ENCODE measurements at regions not wholly inside any gene's neighbourhood (a gene's known extent, or its start where the extent isn't known, plus 50 kb on each side); places are given as distances from the start of the nearest gene placed in this dataset.

DNA sequence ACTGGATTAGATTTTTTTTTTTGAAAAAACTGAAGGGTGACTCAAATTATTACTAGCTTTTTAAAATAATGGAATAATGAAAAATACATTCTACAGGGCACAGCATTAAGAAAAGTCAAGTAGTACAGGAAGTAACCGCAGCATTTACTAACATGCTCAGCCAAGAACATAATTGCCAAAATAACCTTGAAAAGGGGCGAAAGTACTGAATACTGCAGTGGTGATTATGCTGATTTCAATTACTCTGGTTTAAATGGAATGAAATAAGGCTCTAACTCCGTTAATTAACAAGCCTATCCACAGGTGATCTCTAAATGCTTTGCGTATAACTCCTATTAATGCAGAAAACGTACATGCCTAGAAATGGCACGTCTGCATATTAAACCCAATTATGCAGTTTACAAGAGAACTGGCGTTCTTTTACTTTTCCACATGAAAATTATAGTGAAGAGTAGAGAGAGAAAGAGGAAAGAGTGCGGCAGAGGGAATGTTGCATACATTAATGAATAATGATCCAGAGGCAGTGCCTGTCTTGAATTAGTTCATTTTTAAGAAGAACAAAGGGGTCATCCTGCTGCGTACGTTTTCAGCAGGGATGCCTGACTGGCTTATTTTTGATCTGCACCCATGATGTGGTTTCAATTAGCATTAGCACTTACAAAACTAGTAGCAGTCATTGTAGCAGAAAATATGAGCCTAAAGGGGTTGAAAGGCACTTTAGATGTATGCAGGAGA lies 612.4 kb downstream of the NYAP2 start:
- DNase-seq: no peak

- no peak for DNase-seq
Observed at GRCh38 chr2:226002438-226002837, 602.9 kb downstream of the NYAP2 start.

DNA sequence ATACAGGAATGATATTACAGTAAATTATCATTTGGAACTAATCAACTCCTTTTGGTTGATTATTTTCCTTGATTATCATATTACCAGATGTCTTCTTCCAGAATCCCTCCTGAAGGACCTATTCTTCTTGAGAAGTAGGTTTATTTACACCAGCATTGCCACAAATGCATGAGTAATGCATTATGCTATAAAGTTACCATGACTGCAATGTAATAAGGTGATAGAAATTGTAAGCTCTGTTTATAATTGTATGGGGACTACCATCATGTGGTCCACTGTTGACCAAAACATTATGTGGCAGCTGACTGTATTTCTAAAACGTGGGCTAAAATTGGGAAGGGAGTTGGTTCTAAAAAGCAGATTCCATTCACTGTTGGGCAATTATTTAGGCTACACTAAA lies 602.2 kb downstream of the NYAP2 start:
- no peak for DNase-seq

DNA sequence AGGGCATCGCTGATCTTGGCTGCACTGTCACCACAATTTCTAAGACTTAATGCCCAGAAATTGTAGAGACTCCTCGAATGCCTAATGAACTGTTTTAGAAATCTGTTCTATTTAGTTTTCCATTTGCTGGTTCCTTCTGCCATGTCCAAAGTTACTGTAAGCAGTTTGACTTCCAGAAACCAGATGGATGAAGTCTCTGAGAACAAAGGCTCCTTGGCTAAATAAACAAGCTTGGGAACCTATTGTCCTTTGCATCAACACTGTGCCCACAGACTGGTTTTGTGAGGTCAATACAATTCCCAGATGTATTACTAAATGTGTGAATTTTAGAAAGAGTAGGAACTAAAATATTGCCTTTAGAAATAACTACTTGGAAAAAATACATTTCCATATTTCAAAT lies 600.2 kb downstream of the NYAP2 start:
- DNase-seq: no peak

- no peak for DNase-seq
Observed at GRCh38 chr2:225998653-225999052, 599.1 kb downstream of the NYAP2 start.

DNA sequence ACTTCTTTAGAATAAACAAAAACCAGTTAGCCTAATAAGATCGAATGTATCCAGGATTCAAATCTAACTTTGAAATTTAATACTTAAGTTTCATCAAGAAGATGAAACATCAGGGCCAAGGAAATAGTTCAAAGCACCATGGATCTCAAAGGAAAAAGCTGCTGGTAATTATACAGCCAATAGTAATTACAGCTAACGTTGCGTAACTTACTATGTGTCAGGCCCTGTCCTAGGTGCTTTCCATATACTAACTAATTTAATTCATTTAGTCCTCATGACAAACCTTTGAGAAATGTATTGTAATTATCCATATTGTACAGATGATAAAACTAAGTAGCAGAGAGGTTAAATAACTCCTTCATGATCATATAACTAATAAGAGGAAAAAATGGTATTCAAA lies 598.6 kb downstream of the NYAP2 start:
- no peak for DNase-seq

- no peak for DNase-seq
Observed at GRCh38 chr2:225996462-225996828, 596.9 kb downstream of the NYAP2 start.

DNA sequence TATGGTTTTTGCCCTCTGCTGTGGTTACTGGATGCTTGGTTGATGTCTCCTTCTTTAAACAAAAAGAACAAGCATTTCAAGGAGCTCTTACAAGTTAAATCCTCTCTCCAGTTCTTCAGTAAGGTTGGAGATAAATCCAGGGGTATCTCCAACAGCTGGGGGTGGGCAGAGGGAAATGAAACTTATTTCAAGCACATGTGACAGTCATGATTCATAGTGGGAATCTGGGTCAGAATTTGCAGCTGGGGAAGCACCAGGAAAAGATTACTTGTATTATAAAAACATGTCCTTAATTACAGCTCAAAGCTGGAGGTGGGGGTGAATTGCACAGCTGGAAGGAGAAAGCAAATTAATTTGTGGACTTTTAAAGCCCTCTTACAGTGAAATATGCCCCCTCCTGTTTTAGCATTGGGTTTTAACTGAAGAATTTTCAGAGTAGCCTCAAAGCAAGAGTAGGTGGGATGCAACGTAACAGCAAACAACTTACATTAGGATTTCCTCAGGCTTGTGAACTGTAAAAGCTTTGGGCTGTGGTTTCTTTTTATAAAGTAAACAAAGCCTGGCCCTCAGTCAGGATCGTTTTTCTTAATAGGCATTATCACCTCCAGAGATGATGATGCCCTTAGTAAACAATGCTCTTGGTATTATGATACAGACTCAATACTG lies 596.4 kb downstream of the NYAP2 start:
- DNase-seq: no peak

- DNase-seq: no peak
Observed at GRCh38 chr2:225994748-225995405, 595.4 kb downstream of the NYAP2 start.

DNA sequence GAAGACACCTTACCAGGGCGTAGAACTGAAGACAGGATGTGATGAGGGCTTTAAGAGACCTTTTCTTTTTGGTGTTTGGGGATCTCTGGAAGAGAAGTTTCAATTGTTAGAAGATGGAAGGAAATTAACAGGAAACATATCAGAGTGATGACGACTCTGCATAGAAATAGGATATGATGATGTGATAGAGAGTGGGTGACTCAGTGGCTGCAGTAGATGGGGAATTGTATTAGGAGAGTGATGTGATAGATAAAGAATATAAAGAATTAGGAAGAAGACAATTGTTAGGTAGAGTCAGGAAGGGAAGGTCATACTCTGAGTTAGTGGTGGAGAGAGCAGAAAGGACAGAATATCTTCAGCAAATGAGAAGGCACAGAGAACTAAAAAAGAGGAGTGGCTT lies 593.9 kb downstream of the NYAP2 start:
- DNase-seq: no peak

- DNase-seq: no peak
Observed at GRCh38 chr2:225989809-225990208, 590.3 kb downstream of the NYAP2 start.

DNA sequence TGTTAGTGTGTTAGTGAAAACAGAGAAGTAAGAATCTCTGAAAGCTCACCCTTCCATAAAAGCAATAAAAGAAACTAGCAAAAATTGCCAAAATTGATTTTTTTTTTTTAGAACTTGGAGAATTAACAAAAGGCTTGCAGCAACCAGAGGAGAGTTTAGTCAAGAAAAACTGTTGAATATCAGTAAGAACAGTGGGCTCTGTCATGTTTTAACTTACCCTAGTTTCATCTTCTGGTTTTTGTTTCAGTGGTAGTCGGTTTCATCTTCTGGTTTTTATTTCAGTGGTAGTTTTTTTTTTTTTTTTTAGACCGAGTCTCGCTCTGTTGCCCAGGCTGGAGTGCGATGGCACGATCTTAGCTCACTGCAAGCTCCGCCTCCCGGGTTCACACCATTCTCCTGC lies 580.9 kb downstream of the NYAP2 start:
- no peak for DNase-seq

GRCh38 chr2:225971433-225971832 lies 571.9 kb downstream of the NYAP2 start:
- DNase-seq: no peak

DNA sequence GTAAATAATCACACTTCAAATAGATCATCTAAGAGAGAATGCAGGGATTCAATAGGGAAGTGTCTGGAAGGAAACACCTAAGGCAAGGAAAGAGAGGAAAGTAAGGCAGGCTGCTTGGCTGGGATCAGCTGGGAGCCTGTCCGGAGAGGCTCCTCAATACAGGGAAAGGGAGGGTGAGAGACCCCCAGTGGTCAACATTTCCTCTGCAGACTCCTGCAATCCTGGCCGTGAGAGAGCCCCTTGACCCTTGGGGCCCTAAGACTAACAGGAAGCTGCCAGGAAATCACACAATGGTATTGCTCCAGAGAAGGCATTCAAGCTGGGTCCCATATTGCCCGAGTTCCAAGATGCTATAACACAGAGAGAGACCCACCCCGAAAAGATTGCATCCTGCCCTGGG lies 549.4 kb downstream of the NYAP2 start:
- DNase-seq: no peak

DNA sequence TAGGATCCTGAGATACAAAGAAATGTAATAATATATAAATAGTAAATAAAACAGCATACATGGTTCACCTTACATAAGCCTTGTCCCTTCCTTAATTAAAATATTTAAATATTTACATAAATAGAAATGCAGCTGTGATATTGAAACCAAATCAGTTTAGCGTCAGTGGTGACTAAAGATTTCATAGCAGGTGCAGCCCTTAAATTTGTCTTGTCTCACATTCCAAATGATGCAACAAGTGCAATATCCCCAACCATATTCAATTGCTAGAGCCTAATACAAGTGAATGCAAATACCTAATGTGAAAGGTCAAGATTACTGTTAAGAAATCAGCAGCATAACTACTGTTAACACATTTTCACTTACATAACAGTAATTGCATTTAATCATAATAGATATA lies 539.5 kb downstream of the NYAP2 start:
- DNase-seq: no peak

GRCh38 chr2:225937625-225938187 lies 538.2 kb downstream of the NYAP2 start:
- DNase-seq: no peak

- DNase-seq: no peak
Observed at GRCh38 chr2:225932811-225933413, 533.4 kb downstream of the NYAP2 start.

GRCh38 chr2:225930687-225931086 lies 531.2 kb downstream of the NYAP2 start:
- DNase-seq: no peak

GRCh38 chr2:225920621-225921220 lies 521.2 kb downstream of the NYAP2 start:
- no peak for DNase-seq

DNA sequence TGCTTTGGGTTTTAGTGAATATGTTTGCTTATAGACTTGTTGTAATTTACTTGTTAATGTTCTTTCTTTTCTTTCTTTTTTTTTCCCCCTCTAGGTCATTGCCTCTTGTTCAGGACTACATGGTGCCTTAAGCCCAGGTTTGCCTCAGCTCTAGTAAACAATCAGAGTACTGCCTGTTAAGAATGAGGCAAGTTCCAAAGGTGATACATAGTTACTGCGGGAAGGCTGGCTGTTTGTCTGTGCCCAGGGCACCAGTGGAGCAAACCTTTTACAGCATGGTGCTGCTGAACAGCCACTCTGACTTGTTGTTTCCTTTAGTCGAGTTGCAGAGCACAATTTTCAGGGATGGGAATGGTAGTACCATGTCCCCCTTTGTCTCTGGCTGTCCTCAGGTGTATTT lies 517.2 kb downstream of the NYAP2 start:
- DNase-seq: no peak

- no peak for DNase-seq
Observed at GRCh38 chr2:225911019-225911418, 511.5 kb downstream of the NYAP2 start.

DNA sequence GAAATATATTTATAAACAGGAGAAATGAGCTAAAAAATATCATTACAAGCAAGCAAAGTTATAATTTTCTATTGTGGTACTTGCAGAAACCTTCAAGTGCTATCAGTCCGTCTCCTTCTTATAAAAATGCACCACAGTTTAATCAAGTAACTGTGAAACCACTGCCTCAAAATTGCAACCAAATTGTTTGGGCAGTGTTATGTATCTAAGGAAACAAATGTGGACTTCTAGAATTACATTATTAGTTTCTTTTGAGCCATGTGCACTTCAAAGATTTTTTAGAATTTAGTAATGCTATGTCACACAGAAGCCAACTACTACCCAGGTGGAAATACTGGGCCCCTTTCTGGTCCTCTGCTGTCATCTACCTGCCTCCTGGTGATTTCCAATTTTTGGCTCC lies 495.6 kb downstream of the NYAP2 start:
- DNase-seq: no peak
